Hepatocyte (in vitro differentiated cells): ENCODE measurements at regions not wholly inside any gene's neighbourhood (a gene's known extent, or its start where the extent isn't known, plus 50 kb on each side); places are given as distances from the start of the nearest gene placed in this dataset.

Experiments
- EZH2 ChIP-seq: fragments of 200-600 bp; sonication (generic); IDR thresholded peaks from 2 replicates; pipeline ENCODE4 v1.6.1; 2016; ENCODE audit warnings: antibody characterized with exemption, mild to moderate bottlenecking, borderline replicate concordance
- EZH2phosphoT487 ChIP-seq: fragments of 200-600 bp; sonication (generic); IDR thresholded peaks from one replicate; pipeline ENCODE4 v1.6.1; 2018; ENCODE audit warnings: antibody characterized with exemption, mild to moderate bottlenecking, low read depth, moderate library complexity; ENCODE audit not compliant: unreplicated experiment, severe bottlenecking
- TF ChIP-seq, protein P1 (sequence below): fragments of 200-600 bp; sonication (generic); IDR thresholded peaks from 2 replicates; pipeline ENCODE4 v1.5.1; 2016; ENCODE audit warnings: antibody characterized with exemption, mild to moderate bottlenecking; ENCODE audit not compliant: poor library complexity

DNA sequence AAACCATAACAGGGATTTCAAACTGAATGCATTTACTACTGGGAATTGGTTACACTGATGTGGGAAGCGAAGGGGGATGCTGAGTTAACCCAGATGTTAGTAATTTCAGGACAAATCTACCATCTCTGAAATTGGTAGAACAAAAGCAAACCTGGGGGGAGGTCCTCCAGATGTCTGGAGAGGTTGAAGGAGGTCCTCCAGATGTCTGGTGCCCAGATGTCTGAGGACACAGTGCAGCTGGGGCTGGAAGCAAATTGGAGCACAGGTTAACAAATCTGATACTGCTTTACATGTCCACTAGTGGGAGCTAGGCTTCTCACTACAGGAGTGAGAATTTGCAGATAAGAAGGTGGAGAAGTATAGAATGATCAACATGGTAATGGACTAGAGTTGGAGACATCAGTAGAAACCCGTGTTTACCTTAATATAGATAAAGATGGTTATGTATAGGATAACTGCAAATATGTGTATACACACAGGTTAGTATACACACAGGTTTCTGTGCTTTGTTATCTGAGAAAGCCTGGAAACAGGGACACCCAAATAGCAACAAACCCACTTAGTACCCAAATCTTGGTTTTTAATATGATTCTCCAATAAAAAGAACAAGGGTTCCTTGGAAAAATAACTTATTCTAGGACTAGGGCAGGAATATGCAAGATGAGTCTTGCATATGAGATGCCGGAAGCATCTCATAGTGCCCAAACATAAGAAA is 162.5 kb downstream of the C12orf50 start:
- TF ChIP-seq, protein P1, sequence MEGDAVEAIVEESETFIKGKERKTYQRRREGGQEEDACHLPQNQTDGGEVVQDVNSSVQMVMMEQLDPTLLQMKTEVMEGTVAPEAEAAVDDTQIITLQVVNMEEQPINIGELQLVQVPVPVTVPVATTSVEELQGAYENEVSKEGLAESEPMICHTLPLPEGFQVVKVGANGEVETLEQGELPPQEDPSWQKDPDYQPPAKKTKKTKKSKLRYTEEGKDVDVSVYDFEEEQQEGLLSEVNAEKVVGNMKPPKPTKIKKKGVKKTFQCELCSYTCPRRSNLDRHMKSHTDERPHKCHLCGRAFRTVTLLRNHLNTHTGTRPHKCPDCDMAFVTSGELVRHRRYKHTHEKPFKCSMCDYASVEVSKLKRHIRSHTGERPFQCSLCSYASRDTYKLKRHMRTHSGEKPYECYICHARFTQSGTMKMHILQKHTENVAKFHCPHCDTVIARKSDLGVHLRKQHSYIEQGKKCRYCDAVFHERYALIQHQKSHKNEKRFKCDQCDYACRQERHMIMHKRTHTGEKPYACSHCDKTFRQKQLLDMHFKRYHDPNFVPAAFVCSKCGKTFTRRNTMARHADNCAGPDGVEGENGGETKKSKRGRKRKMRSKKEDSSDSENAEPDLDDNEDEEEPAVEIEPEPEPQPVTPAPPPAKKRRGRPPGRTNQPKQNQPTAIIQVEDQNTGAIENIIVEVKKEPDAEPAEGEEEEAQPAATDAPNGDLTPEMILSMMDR, result peak; percentile 30
- TF ChIP-seq EZH2, result no peak
- no peak for TF ChIP-seq EZH2phosphoT487
